SK-N-SH (cell line): ENCODE measurements at regions not wholly inside any gene's neighbourhood (a gene's known extent, or its start where the extent isn't known, plus 50 kb on each side); places are given as distances from the start of the nearest gene placed in this dataset.

Source experiments
- CTCF ChIA-PET: fragments of 300-600, 350-600 bp; formaldehyde crosslinking; extraction: SDS; loops from one replicate; lab custom pipeline; 2021; lab: Yijun Ruan, JAX
- POLR2A ChIA-PET: fragments of 350-600 bp; sonication (Branson Sonifier 250); formaldehyde crosslinking; extraction: SDS; loops from one replicate; lab custom pipeline; 2020; ENCODE audit warnings: antibody characterized with exemption, inconsistent platforms; lab: Yijun Ruan, JAX
- DNase-seq: peaks from one replicate; pipeline ENCODE4 v3.0.0; 2012
- H2AFZ ChIP-seq: fragments of 200-600 bp; sonication (generic); 2 replicates; pipeline ENCODE4 v1.8.1; 2016; ENCODE audit warnings: antibody characterized with exemption, mild to moderate bottlenecking, low read depth
- H3F3A ChIP-seq: fragments of 200-600 bp; sonication (generic); replicated peaks from 2 replicates; pipeline ENCODE3; 2016; ENCODE audit warnings: antibody characterized with exemption, mild to moderate bottlenecking; ENCODE audit not compliant: insufficient read depth
- H3K27ac ChIP-seq, 2 experiments: fragments of 200-500 bp in 1 of 2; fragments of 200-600 bp in 1 of 2; sonication (Bioruptor generic) in 1 of 2; sonication (generic), shearing (Covaris generic) in 1 of 2; 2 replicates each; pipeline versions ENCODE4 v1.5.1 to v1.6.1; 2014 to 2016; ENCODE audit warnings: low read depth in 2 of 2, inconsistent platforms in 1 of 2, low read length in 1 of 2, mild to moderate bottlenecking in 1 of 2, mixed read lengths in 1 of 2
- H3K27me3 ChIP-seq: fragments of 200-600 bp; sonication (generic), shearing (Covaris generic); 2 replicates; pipeline ENCODE4 v1.6.1; 2016; ENCODE audit warnings: mixed run types; ENCODE audit not compliant: insufficient read depth
- H3K36me3 ChIP-seq, 2 experiments: fragments of 200-500 bp in 1 of 2; fragments of 200-600 bp in 1 of 2; sonication (Bioruptor generic) in 1 of 2; sonication (generic) in 1 of 2; replicated peaks in 1 of 2; 2 replicates each; pipeline versions ENCODE3 to v1.5.1; 2014 to 2016; ENCODE audit warnings: low read length in 1 of 2, mild to moderate bottlenecking in 1 of 2; ENCODE audit not compliant: insufficient read depth in 2 of 2, control insufficient read depth in 1 of 2
- H3K4me1 ChIP-seq, 2 experiments: fragments of 200-500 bp in 1 of 2; fragments of 200-600 bp in 1 of 2; sonication (Bioruptor generic) in 1 of 2; sonication (generic), shearing (Covaris generic) in 1 of 2; 2 replicates each; pipeline versions ENCODE4 v1.5.1 to v1.6.1; 2014 to 2016; ENCODE audit warnings: low read depth in 1 of 2, low read length in 1 of 2, mixed run types in 1 of 2; ENCODE audit not compliant: insufficient read depth in 2 of 2, control insufficient read depth in 1 of 2
- H3K4me2 ChIP-seq: fragments of 200-600 bp; sonication (generic), shearing (Covaris generic); 2 replicates; pipeline ENCODE4 v1.6.1; 2017; ENCODE audit warnings: mixed run types
- H3K4me3 ChIP-seq, 2 experiments: fragments of 200-500 bp in 1 of 2; fragments of 200-600 bp in 1 of 2; sonication (Bioruptor generic) in 1 of 2; sonication (generic), shearing (Covaris generic) in 1 of 2; 2 replicates each; pipeline versions ENCODE4 v1.5.1 to v1.8.1; 2014 to 2016; ENCODE audit warnings: low read depth in 2 of 2, inconsistent platforms in 1 of 2, low read length in 1 of 2, mild to moderate bottlenecking in 1 of 2, mixed read lengths in 1 of 2, moderate library complexity in 1 of 2
- H3K79me2 ChIP-seq: fragments of 200-600 bp; sonication (generic); 2 replicates; pipeline ENCODE4 v1.8.1; 2017; ENCODE audit warnings: mild to moderate bottlenecking; ENCODE audit not compliant: insufficient read depth
- H3K9ac ChIP-seq: fragments of 200-600 bp; sonication (generic); 2 replicates; pipeline ENCODE4 v1.6.1; 2017; ENCODE audit warnings: mixed run types
- H3K9me2 ChIP-seq: fragments of 200-600 bp; sonication (generic); 2 replicates; pipeline ENCODE4 v1.6.1; 2017; ENCODE audit warnings: mixed run types
- H3K9me3 ChIP-seq: fragments of 200-600 bp; sonication (generic); 2 replicates; pipeline ENCODE4 v1.6.1; 2017; ENCODE audit warnings: mixed run types, mild to moderate bottlenecking, moderate library complexity
- H4K20me1 ChIP-seq: fragments of 200-600 bp; sonication (generic); 2 replicates; pipeline ENCODE4 v1.6.1; 2017; ENCODE audit warnings: mild to moderate bottlenecking, mixed run types; ENCODE audit not compliant: insufficient read depth
- CTCF ChIP-seq: fragments of 200-600 bp; sonication (generic); IDR thresholded peaks from 2 replicates; pipeline ENCODE4 v1.6.1; 2017; ENCODE audit warnings: antibody characterized with exemption, mild to moderate bottlenecking, moderate library complexity
- ELF1 ChIP-seq: IDR thresholded peaks from 2 replicates; pipeline ENCODE4 v1.4.0; 2012
- EZH2phosphoT487 ChIP-seq: fragments of 200-600 bp; sonication (generic); IDR thresholded peaks from 2 replicates; pipeline ENCODE4 v1.6.1; 2017; ENCODE audit warnings: low read depth, mixed run types, mild to moderate bottlenecking, antibody characterized with exemption, moderate library complexity, borderline replicate concordance
- FOXJ3 ChIP-seq: sonication (generic); formaldehyde crosslinking; IDR thresholded peaks from 2 replicates; pipeline ENCODE4 v1.5.1; 2020; ENCODE audit warnings: mild to moderate bottlenecking, missing genetic modification reagents
- FOXM1 ChIP-seq: IDR thresholded peaks from 2 replicates; pipeline ENCODE4 v1.4.0; 2012; ENCODE audit warnings: low read depth, mild to moderate bottlenecking
- GABPA ChIP-seq: IDR thresholded peaks from 2 replicates; pipeline ENCODE4 v1.4.0; 2012; ENCODE audit warnings: low read depth, mild to moderate bottlenecking
- MAX ChIP-seq: IDR thresholded peaks from 2 replicates; pipeline ENCODE4 v1.4.0; 2012; ENCODE audit warnings: low read depth
- NFIC ChIP-seq: IDR thresholded peaks from 2 replicates; pipeline ENCODE4 v1.4.0; 2012; ENCODE audit warnings: borderline replicate concordance
- POLR2AphosphoS5 ChIP-seq: IDR thresholded peaks from 2 replicates; pipeline ENCODE4 v1.6.1; 2012; ENCODE audit warnings: low read depth, low read length
- RAD21 ChIP-seq: IDR thresholded peaks from 2 replicates; pipeline ENCODE4 v1.6.1; 2012; ENCODE audit warnings: mild to moderate bottlenecking, low read length
- RCOR1 ChIP-seq: fragments of 150-350 bp; IDR thresholded peaks from 2 replicates; pipeline ENCODE4 v1.6.1; 2017; ENCODE audit warnings: antibody characterized with exemption, low read length
- SIN3A ChIP-seq: IDR thresholded peaks from 2 replicates; pipeline ENCODE4 v1.6.1; 2012; ENCODE audit warnings: low read depth, mild to moderate bottlenecking, low read length, moderate library complexity, borderline replicate concordance
- YY1 ChIP-seq: IDR thresholded peaks from 2 replicates; pipeline ENCODE4 v1.4.0; 2012; ENCODE audit warnings: low read depth, mild to moderate bottlenecking
- WGBS: methylation state at CpG from one replicate; pipeline ENCODE4 v1.1.6; 2017; ENCODE audit warnings: low lambda C conversion rate; 5-methylcytosine and 5-hydroxymethylcytosine counted together
- TF ChIP-seq, protein P1 (sequence below): IDR thresholded peaks from 2 replicates; pipeline ENCODE4; 2012
- TF ChIP-seq, protein P2 (sequence below): IDR thresholded peaks from 2 replicates; pipeline ENCODE4 v1.4.0; 2012; ENCODE audit warnings: low read depth, borderline replicate concordance

GRCh38 chr3:80465746-80466145, 697.9 kb upstream of the ROBO1 start:
- H3K9ac ChIP-seq, result no peak overlapping the region
- H3K4me1 ChIP-seq, result no peaks in the 10 kb centered on the region
- no peaks in the 10 kb centered on the region for H4K20me1 ChIP-seq
- H3K9me2 ChIP-seq, result no peaks in the 10 kb centered on the region
- no peaks in the 10 kb centered on the region for H3K9me3 ChIP-seq
- POLR2A ChIA-PET, result no interaction called here
- H3K79me2 ChIP-seq, result no peaks in the 10 kb centered on the region
- no peak overlapping the region for H3K27ac ChIP-seq
- H3K4me3 ChIP-seq, result no peak overlapping the region
- no peaks in the 10 kb centered on the region for H3K36me3 ChIP-seq
- WGBS, result 63% methylated on average over 1 of the region's 1 CpG
- H2AFZ ChIP-seq, result no peak overlapping the region
- no peak for DNase-seq
- H3F3A ChIP-seq, result no peaks in the 10 kb centered on the region
- H3K4me2 ChIP-seq, result no peak overlapping the region
- CTCF ChIA-PET, result no interaction called here
- TF ChIP-seq SIN3A (no peak), NFIC (no peak), YY1 (no peak), MAX (no peak), FOXJ3 (CRISPR knock-in tag) (no peak), RCOR1 (no peak)
- H3K27me3 ChIP-seq, result no peaks in the 10 kb centered on the region

DNA sequence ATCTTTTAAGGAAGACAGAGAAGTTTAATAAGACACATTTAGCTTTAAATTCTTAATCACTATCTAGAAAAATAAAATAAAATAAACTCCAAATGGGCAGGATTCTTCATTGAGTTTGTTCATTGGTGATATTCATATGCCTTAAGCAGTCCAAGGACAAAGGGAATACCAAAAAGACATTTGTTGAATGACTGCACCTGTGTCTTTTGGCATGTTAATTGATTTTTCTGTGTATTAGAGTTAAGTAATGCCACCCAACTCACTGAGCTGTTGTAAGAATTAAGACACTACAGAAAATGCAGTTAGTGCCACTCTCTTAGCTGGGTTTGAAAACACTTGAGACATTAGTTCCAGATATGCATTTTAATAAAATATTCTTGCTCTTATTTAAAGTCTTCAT, 683.6 kb upstream of the ROBO1 start:
- TF ChIP-seq CTCF, result no peak
- TF ChIP-seq, protein P1, sequence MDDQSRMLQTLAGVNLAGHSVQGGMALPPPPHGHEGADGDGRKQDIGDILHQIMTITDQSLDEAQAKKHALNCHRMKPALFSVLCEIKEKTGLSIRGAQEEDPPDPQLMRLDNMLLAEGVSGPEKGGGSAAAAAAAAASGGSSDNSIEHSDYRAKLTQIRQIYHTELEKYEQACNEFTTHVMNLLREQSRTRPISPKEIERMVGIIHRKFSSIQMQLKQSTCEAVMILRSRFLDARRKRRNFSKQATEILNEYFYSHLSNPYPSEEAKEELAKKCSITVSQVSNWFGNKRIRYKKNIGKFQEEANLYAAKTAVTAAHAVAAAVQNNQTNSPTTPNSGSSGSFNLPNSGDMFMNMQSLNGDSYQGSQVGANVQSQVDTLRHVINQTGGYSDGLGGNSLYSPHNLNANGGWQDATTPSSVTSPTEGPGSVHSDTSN, result no peak
- no peak for TF ChIP-seq FOXM1
- ChIA-PET POLR2A (no interaction called here), CTCF (no interaction called here)
- H3K36me3 ChIP-seq, result no peaks in the 10 kb centered on the region
- no peaks in the 10 kb centered on the region for H3K9me2 ChIP-seq
- H4K20me1 ChIP-seq, result no peaks in the 10 kb centered on the region
- H3K9ac ChIP-seq, result no peak overlapping the region
- no peak overlapping the region for H2AFZ ChIP-seq
- no peaks in the 10 kb centered on the region for H3K79me2 ChIP-seq
- H3K4me3 ChIP-seq, result no peak overlapping the region
- H3K27me3 ChIP-seq, result no peaks in the 10 kb centered on the region
- no peaks in the 10 kb centered on the region for H3F3A ChIP-seq
- no peak overlapping the region for H3K4me2 ChIP-seq
- no peak overlapping the region for H3K27ac ChIP-seq
- no peaks in the 10 kb centered on the region; a peak in 1 of 4 replicates for H3K4me1 ChIP-seq
- DNase-seq, result no peak
- H3K9me3 ChIP-seq, result no peaks in the 10 kb centered on the region

DNA sequence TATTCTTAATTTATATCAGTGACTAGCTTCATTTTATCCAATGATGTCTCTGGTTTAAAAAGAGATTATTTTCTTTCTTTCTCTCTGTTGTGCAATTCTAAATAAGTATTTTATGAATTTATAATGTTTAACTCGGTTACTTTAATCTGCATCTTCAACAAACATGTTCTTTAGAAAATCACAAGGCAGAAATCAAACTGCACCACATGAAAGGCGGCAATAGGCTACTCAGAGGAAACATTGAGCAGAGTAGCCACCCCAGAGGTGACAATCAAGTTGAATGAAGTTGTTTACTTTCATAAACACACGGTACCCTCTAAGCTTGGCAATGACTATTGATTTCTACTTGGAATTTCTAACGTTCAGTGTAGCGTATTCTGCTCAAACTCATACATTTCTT, 677.8 kb upstream of the ROBO1 start:
- no peak overlapping the region for H3K4me3 ChIP-seq
- DNase-seq, result no peak
- H3K9me2 ChIP-seq, result no peaks in the 10 kb centered on the region
- H3K9me3 ChIP-seq, result no peaks in the 10 kb centered on the region
- H3K27me3 ChIP-seq, result no peaks in the 10 kb centered on the region
- ChIA-PET POLR2A (no interaction called here), CTCF (interaction anchor here (0.6 to 0.9 kb wide), 2 partner anchors 19 to 162 kb away, joined by 3 to 4 read pairs; no protein-coding TSS in a partner anchor)
- no peaks in the 10 kb centered on the region for H3F3A ChIP-seq
- WGBS, result 60% methylated on average over 5 of the region's 5 CpGs
- no peak overlapping the region for H3K4me2 ChIP-seq
- H3K4me1 ChIP-seq, result no peaks in the 10 kb centered on the region
- H3K36me3 ChIP-seq, result no peaks in the 10 kb centered on the region
- no peaks in the 10 kb centered on the region for H3K79me2 ChIP-seq
- no peaks in the 10 kb centered on the region for H4K20me1 ChIP-seq
- no peak overlapping the region for H3K27ac ChIP-seq
- H2AFZ ChIP-seq, result no peak overlapping the region
- no peak overlapping the region for H3K9ac ChIP-seq
- TF ChIP-seq, protein P1, result no peak
- TF ChIP-seq ELF1 (no peak), RAD21 (no peak), GABPA (no peak), EZH2phosphoT487 (no peak), POLR2AphosphoS5 (no peak), CTCF (no peak)
- TF ChIP-seq, protein P2, sequence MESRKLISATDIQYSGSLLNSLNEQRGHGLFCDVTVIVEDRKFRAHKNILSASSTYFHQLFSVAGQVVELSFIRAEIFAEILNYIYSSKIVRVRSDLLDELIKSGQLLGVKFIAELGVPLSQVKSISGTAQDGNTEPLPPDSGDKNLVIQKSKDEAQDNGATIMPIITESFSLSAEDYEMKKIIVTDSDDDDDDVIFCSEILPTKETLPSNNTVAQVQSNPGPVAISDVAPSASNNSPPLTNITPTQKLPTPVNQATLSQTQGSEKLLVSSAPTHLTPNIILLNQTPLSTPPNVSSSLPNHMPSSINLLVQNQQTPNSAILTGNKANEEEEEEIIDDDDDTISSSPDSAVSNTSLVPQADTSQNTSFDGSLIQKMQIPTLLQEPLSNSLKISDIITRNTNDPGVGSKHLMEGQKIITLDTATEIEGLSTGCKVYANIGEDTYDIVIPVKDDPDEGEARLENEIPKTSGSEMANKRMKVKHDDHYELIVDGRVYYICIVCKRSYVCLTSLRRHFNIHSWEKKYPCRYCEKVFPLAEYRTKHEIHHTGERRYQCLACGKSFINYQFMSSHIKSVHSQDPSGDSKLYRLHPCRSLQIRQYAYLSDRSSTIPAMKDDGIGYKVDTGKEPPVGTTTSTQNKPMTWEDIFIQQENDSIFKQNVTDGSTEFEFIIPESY, result no peak
